ENCODE measurements at regions not wholly inside any gene's neighbourhood (a gene's known extent, or its start where the extent isn't known, plus 50 kb on each side); places are given as distances from the start of the nearest gene placed in this dataset.
A peak's percentile ranks its signal among the peaks of the same experiment; 100 is the strongest.
"Not testable (repeated sequence)": the region's sequence is repeated elsewhere in the genome, so short reads cannot be mapped to it uniquely, and the experiment has no call there.

GRCh38 chr1:222020553-222020952 is 278.7 kb upstream of the DUSP10 start:
- DNase-seq: no peak

GRCh38 chr1:222019029-222019428 is 277.1 kb upstream of the DUSP10 start:
- no peak for DNase-seq

- DNase-seq: no peak
Observed at GRCh38 chr1:222018041-222018440, 276.2 kb upstream of the DUSP10 start.

GRCh38 chr1:222015686-222016085 is 273.8 kb upstream of the DUSP10 start:
- DNase-seq: no peak

GRCh38 chr1:222014001-222014400 is 272.1 kb upstream of the DUSP10 start:
- no peak for DNase-seq

- DNase-seq: no peak
Observed at GRCh38 chr1:222012816-222013215, 270.9 kb upstream of the DUSP10 start.

GRCh38 chr1:222010306-222010705 is 268.4 kb upstream of the DUSP10 start:
- DNase-seq: no peak

- peak; percentile 39 for DNase-seq
Observed at GRCh38 chr1:222009105-222009730, 267.3 kb upstream of the DUSP10 start.

GRCh38 chr1:222006715-222007114 is 264.8 kb upstream of the DUSP10 start:
- no peak for DNase-seq

GRCh38 chr1:222004784-222005183 is 262.9 kb upstream of the DUSP10 start:
- no peak for DNase-seq

GRCh38 chr1:222004034-222004433 is 262.1 kb upstream of the DUSP10 start:
- DNase-seq: no peak

GRCh38 chr1:222002503-222002902 is 260.6 kb upstream of the DUSP10 start:
- DNase-seq: no peak

- no peak for DNase-seq
Observed at GRCh38 chr1:222000131-222000530, 258.2 kb upstream of the DUSP10 start.

- no peak for DNase-seq
Observed at GRCh38 chr1:221998781-221999180, 256.9 kb upstream of the DUSP10 start.

GRCh38 chr1:221998186-221998612 is 256.3 kb upstream of the DUSP10 start:
- no peak for DNase-seq

- DNase-seq: not testable (repeated sequence)
Observed at GRCh38 chr1:221997012-221997411, 255.1 kb upstream of the DUSP10 start.

- DNase-seq: no peak
Observed at GRCh38 chr1:221994939-221995338, 253.1 kb upstream of the DUSP10 start.

- DNase-seq: no peak
Observed at GRCh38 chr1:221994274-221994698, 252.4 kb upstream of the DUSP10 start.

GRCh38 chr1:221993444-221993948 is 251.6 kb upstream of the DUSP10 start:
- DNase-seq: no peak

GRCh38 chr1:221992427-221992826 is 250.5 kb upstream of the DUSP10 start:
- DNase-seq: no peak

- no peak for DNase-seq
Observed at GRCh38 chr1:221991221-221991620, 249.3 kb upstream of the DUSP10 start.

- no peak for DNase-seq
Observed at GRCh38 chr1:221989741-221990140, 247.9 kb upstream of the DUSP10 start.

- DNase-seq: no peak
Observed at GRCh38 chr1:221988829-221989228, 246.9 kb upstream of the DUSP10 start.

- no peak for DNase-seq
Observed at GRCh38 chr1:221987860-221988520, 246.1 kb upstream of the DUSP10 start.

- no peak for DNase-seq
Observed at GRCh38 chr1:221983444-221983843, 241.6 kb upstream of the DUSP10 start.

All from CD4-positive, alpha-beta T cell treated with Interleukin-17A for 1 hour (primary cell).